HepG2 (cell line): ENCODE measurements at regions not wholly inside any gene's neighbourhood (a gene's known extent, or its start where the extent isn't known, plus 50 kb on each side); places are given as distances from the start of the nearest gene placed in this dataset.

ENCODE experiments used
- ATAC-seq: fragments of 200-7000 bp; cut with Tn5 transposase; 3 replicates; pipeline ENCODE4 v1.9.1; 2020; ENCODE audit warnings: mild to moderate bottlenecking, moderate library complexity
- BruUV-seq: library from RNA; stranded (reverse); fragments of 400-500 nt; replicated peaks from 2 replicates; lab custom pipeline; 2021; lab: Mats Ljungman, UMichigan
- CTCF ChIA-PET: fragments of 300-600 bp; formaldehyde crosslinking; extraction: SDS; loops from one replicate; lab custom pipeline; 2021; ENCODE audit warnings: low total read pairs, inconsistent platforms, low intra/inter-chr PET ratio; lab: Yijun Ruan, JAX
- POLR2A ChIA-PET: fragments of 350-600 bp; sonication (Branson Sonifier 250); formaldehyde crosslinking; loops from one replicate; lab custom pipeline; 2020; ENCODE audit warnings: antibody characterized with exemption, inconsistent platforms; lab: Yijun Ruan, JAX
- DNase-seq: peaks from one replicate; pipeline ENCODE4 v3.0.0-alpha.2; 2015; ENCODE audit warnings: low spot score
- FAIRE-seq: peaks from 3 replicates; lab custom pipeline; 2011; peaks lifted over from hg19 to GRCh38; lab: Jason Lieb, UNC
- H2AFZ ChIP-seq: one replicate; pipeline ENCODE4 v1.6.1; 2011; ENCODE audit warnings: low read length, inconsistent platforms
- H3K27ac ChIP-seq: fragments of 300-600 bp; 3 replicates; pipeline ENCODE4 v1.8.0; 2011; ENCODE audit warnings: mixed run types, mild to moderate bottlenecking, mixed read lengths, low read length, inconsistent platforms; ENCODE audit not compliant: insufficient read depth; ENCODE audit errors: extremely low read length
- H3K27me3 ChIP-seq, 2 experiments: fragments of 200-600 bp in 1 of 2; 2 replicates in 1 of 2; 3 replicates in 1 of 2; pipeline versions ENCODE4 v1.6.0 to v1.8.0; 2011; ENCODE audit warnings: low read length in 2 of 2, mild to moderate bottlenecking in 2 of 2, moderate library complexity in 2 of 2, inconsistent platforms in 1 of 2; ENCODE audit not compliant: insufficient read depth in 2 of 2, control insufficient read depth in 1 of 2
- H3K36me3 ChIP-seq, 2 experiments: fragments of 200-600 bp in 1 of 2; replicated peaks in 1 of 2; 2 replicates in 1 of 2; 3 replicates in 1 of 2; pipeline versions ENCODE4 v1.5.1 to v1.8.0; 2011; ENCODE audit warnings: low read length in 2 of 2, inconsistent platforms in 1 of 2; ENCODE audit not compliant: insufficient read depth in 2 of 2, control insufficient read depth in 1 of 2
- H3K4me1 ChIP-seq: 2 replicates; pipeline ENCODE4 v1.5.1; 2012; ENCODE audit warnings: low read length, inconsistent platforms; ENCODE audit not compliant: insufficient read depth
- H3K4me2 ChIP-seq: 2 replicates; pipeline ENCODE4 v1.6.0; 2011; ENCODE audit warnings: low read depth, low read length, inconsistent platforms
- H3K4me3 ChIP-seq, 3 experiments: fragments of 200-600 bp in 1 of 3; sonication (generic), shearing (Covaris generic) in 1 of 3; replicated peaks in 1 of 3; 2 replicates each; pipeline ENCODE4 v1.5.1; 2011 to 2016; ENCODE audit warnings: low read length in 3 of 3, inconsistent platforms in 2 of 3, low read depth in 2 of 3, mild to moderate bottlenecking in 2 of 3, control low read depth in 1 of 3, mixed read lengths in 1 of 3; ENCODE audit not compliant: insufficient read depth in 1 of 3
- H3K79me2 ChIP-seq: one replicate; pipeline ENCODE4 v1.6.1; 2011; ENCODE audit warnings: low read length, inconsistent platforms; ENCODE audit not compliant: insufficient read depth
- H3K9ac ChIP-seq: 2 replicates; pipeline ENCODE4 v1.6.0; 2011; ENCODE audit warnings: mild to moderate bottlenecking, low read depth, low read length, inconsistent platforms; ENCODE audit not compliant: insufficient read depth
- H3K9me3 ChIP-seq: 2 replicates; pipeline ENCODE4 v1.5.1; 2012; ENCODE audit warnings: mild to moderate bottlenecking, low read length
- H4K20me1 ChIP-seq: 2 replicates; pipeline ENCODE4 v1.6.0; 2011; ENCODE audit warnings: inconsistent platforms, mild to moderate bottlenecking, low read length, moderate library complexity; ENCODE audit not compliant: insufficient read depth
- ARNT ChIP-seq: fragments of 450-650 bp; IDR thresholded peaks from 2 replicates; pipeline ENCODE4 v1.6.1; 2017
- ELF3 ChIP-seq: IDR thresholded peaks from 2 replicates; pipeline ENCODE4 v1.6.1; 2016; ENCODE audit warnings: missing genetic modification reagents, missing compliant biosample characterization
- GFI1 ChIP-seq: sonication (generic); formaldehyde crosslinking; IDR thresholded peaks from 2 replicates; pipeline ENCODE4 v1.5.0; 2020; ENCODE audit warnings: missing genetic modification reagents, mild to moderate bottlenecking, borderline replicate concordance
- HCFC1 ChIP-seq: fragments of 150-350 bp; IDR thresholded peaks from 2 replicates; pipeline ENCODE4 v1.6.1; 2014; ENCODE audit warnings: low read depth, low read length
- JUN ChIP-seq: sonication (generic); formaldehyde crosslinking; IDR thresholded peaks from 2 replicates; pipeline ENCODE4 v1.4.0; 2020; ENCODE audit warnings: mild to moderate bottlenecking, missing genetic modification reagents
- TCF7 ChIP-seq: sonication (generic); IDR thresholded peaks from 2 replicates; pipeline ENCODE4 v1.6.1; 2016; ENCODE audit warnings: antibody characterized with exemption, low read depth
- THAP8 ChIP-seq: sonication (generic); formaldehyde crosslinking; IDR thresholded peaks from 2 replicates; pipeline ENCODE4 v1.5.1; 2020; ENCODE audit warnings: missing genetic modification reagents, mild to moderate bottlenecking, borderline replicate concordance
- ZNF34 ChIP-seq: sonication (generic); formaldehyde crosslinking; IDR thresholded peaks from 2 replicates; pipeline ENCODE4 v1.4.0; 2020; ENCODE audit warnings: mild to moderate bottlenecking, missing genetic modification reagents, borderline replicate concordance
- ZNF724P ChIP-seq: sonication (generic); formaldehyde crosslinking; IDR thresholded peaks from 2 replicates; pipeline ENCODE4 v1.8.0; 2022; ENCODE audit warnings: missing genetic modification reagents, borderline replicate concordance
- ZNF740 ChIP-seq: sonication (generic); formaldehyde crosslinking; IDR thresholded peaks from 2 replicates; pipeline ENCODE4 v1.4.0; 2020; ENCODE audit warnings: missing genetic modification reagents
- WGBS: methylation state at CpG from one replicate; pipeline ENCODE4 v1.1.6; 2017; ENCODE audit warnings: low lambda C conversion rate; 5-methylcytosine and 5-hydroxymethylcytosine counted together
- in situ Hi-C: cut with HindIII; loops from 2 replicates; pipeline ENCODE4 v1.10.0; 2017; ENCODE audit warnings: low pct_unique_long_range_greater_than_20kb; ENCODE audit not compliant: extremely low pct_ligation_motif_present
- intact Hi-C: fragments of 100-400 bp; cut with micrococcal nuclease; formaldehyde crosslinking; loops from one replicate; pipeline ENCODE4 v1.10.0; 2022; ENCODE audit not compliant: unreplicated experiment
- TF ChIP-seq, protein P1 (sequence below): sonication (generic); formaldehyde crosslinking; IDR thresholded peaks from 2 replicates; pipeline ENCODE4 v1.4.0; 2020; ENCODE audit warnings: mild to moderate bottlenecking, missing genetic modification reagents
- TF ChIP-seq, protein P2 (sequence below): sonication (generic); formaldehyde crosslinking; IDR thresholded peaks from 2 replicates; pipeline ENCODE4 v1.4.0; 2020; ENCODE audit warnings: missing genetic modification reagents

DNA sequence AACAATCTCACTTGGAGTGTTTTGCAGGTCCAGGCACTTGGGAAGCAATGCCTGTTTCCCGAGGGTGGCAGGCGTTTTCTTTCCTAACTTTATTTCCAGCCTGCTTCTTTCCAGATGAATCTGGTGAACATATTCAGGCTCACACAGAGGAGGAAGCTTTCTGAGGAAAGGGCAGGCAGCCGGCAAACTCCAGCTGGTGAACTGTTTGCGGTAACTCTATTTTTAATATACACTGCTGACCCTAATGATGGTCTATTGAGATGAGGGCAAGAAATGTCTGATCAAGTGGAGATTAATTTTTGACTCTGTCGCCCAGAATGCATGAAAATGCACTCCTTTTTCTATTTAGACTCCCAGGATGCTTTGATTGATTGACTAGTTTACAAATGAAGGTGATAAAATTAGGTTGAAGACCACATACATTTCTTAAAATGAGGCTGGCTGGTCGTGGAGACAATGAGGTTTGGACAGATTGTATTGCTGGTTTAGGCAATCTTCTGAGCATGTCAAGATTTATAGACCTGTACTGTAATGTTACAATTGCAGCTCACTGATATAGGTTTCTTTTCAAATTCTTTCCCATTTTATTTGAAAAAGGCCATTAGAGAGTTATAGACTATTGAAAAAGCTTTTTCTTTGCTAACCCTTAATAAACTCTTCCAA lies 153.8 kb downstream of the ATG4C start:
- CTCF ChIA-PET: no interaction called here
- no TSS peak for BruUV-seq
- POLR2A ChIA-PET: no interaction called here
- FAIRE-seq (no peak), ATAC-seq (no peak), DNase-seq (no peak)
- no peaks in the 10 kb centered on the region for H3K36me3 ChIP-seq
- H3K4me1 ChIP-seq: no peaks in the 10 kb centered on the region
- H4K20me1 ChIP-seq: no peaks in the 10 kb centered on the region
- intact Hi-C loops (no loop called here), in situ Hi-C loops (no loop called here)
- H3K4me3 ChIP-seq: no peak overlapping the region
- TF ChIP-seq GFI1 (CRISPR knock-in tag): no peak
- no peak for TF ChIP-seq HCFC1
- TF ChIP-seq ZNF34: no peak
- no peak for TF ChIP-seq TCF7
- no peak for TF ChIP-seq THAP8
- no peak for TF ChIP-seq JUN (CRISPR knock-in tag)
- no peak for TF ChIP-seq ELF3 (CRISPR knock-in tag)
- no peak for TF ChIP-seq ZNF740 (CRISPR knock-in tag)
- no peak for TF ChIP-seq ARNT
- TF ChIP-seq, protein P1, sequence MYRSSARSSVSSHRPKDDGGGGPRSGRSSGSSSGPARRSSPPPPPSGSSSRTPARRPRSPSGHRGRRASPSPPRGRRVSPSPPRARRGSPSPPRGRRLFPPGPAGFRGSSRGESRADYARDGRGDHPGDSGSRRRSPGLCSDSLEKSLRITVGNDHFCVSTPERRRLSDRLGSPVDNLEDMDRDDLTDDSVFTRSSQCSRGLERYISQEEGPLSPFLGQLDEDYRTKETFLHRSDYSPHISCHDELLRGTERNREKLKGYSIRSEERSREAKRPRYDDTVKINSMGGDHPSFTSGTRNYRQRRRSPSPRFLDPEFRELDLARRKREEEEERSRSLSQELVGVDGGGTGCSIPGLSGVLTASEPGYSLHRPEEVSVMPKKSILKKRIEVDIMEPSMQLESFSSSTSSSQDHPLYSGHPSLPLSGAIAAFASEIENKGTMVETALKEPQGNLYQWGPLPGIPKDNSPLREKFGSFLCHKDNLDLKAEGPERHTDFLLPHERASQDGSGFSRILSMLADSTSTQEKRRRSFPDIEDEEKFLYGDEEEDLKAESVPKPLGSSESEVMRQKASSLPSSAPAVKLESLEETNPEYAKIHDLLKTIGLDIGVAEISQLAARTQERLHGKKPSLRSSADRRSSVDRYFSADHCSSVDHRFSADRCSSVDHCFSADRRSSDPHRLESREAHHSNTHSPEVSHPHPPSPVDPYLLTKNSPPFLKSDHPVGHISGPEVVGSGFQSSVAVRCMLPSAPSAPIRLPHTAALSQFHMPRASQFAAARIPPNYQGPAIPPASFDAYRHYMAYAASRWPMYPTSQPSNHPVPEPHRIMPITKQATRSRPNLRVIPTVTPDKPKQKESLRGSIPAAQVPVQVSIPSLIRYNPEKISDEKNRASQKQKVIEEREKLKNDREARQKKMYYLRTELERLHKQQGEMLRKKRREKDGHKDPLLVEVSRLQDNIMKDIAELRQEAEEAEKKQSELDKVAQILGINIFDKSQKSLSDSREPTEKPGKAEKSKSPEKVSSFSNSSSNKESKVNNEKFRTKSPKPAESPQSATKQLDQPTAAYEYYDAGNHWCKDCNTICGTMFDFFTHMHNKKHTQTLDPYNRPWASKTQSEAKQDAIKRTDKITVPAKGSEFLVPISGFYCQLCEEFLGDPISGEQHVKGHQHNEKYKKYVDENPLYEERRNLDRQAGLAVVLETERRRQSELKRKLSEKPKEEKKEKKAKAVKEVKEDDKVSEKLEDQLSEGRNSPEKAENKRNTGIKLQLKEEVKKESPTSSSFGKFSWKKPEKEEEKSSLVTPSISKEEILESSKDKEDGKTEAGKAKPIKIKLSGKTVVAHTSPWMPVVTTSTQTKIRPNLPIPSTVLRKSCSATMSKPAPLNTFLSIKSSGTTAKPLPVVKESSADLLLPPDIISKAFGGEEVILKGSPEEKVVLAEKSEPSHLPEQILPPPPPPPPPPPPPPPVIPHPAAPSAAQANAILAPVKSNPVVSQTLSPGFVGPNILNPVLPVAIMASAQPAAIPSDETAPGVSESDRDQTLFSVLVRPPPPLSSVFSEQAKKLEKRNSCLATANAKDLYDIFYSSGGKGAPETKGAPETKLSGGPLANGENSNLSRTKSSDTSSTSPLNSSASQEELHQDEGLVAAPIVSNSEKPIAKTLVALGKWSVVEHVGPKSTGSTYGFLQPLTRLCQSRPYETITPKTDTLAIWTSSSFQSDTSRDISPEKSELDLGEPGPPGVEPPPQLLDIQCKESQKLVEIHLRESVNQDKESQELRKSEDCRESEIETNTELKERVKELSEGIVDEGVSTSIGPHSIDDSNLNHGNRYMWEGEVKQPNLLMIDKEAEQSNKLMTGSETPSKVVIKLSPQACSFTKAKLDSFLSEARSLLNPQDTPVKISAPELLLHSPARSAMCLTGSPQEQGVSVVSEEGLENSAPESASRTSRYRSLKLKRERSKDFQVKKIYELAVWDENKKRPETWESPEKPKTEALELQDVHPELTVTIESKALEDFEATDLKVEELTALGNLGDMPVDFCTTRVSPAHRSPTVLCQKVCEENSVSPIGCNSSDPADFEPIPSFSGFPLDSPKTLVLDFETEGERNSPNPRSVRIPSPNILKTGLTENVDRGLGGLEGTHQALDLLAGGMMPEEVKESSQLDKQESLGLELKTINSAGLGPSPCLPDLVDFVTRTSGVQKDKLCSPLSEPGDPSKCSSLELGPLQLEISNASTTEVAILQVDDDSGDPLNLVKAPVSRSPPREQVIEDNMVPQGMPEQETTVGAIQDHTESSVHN (CRISPR knock-in tag): no peak
- TF ChIP-seq, protein P2, sequence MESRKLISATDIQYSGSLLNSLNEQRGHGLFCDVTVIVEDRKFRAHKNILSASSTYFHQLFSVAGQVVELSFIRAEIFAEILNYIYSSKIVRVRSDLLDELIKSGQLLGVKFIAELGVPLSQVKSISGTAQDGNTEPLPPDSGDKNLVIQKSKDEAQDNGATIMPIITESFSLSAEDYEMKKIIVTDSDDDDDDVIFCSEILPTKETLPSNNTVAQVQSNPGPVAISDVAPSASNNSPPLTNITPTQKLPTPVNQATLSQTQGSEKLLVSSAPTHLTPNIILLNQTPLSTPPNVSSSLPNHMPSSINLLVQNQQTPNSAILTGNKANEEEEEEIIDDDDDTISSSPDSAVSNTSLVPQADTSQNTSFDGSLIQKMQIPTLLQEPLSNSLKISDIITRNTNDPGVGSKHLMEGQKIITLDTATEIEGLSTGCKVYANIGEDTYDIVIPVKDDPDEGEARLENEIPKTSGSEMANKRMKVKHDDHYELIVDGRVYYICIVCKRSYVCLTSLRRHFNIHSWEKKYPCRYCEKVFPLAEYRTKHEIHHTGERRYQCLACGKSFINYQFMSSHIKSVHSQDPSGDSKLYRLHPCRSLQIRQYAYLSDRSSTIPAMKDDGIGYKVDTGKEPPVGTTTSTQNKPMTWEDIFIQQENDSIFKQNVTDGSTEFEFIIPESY (CRISPR knock-in tag): no peak
- TF ChIP-seq ZNF724P (CRISPR knock-in tag): no peak
- H3K79me2 ChIP-seq: no peaks in the 10 kb centered on the region
- no peaks in the 10 kb centered on the region for H3K9me3 ChIP-seq
- no peak overlapping the region for H3K9ac ChIP-seq
- no peak overlapping the region for H3K4me2 ChIP-seq
- peaks cover 1 to 25% of the 10 kb centered on the region in 2 experiments; a peak in 3 of 5 replicates for H3K27me3 ChIP-seq
- H3K27ac ChIP-seq: no peak overlapping the region
- no peak overlapping the region for H2AFZ ChIP-seq
- 20% methylated on average over 6 of the region's 6 CpGs for WGBS
